ENCODE measurements at regions not wholly inside any gene's neighbourhood (a gene's known extent, or its start where the extent isn't known, plus 50 kb on each side); places are given as distances from the start of the nearest gene placed in this dataset.
"Not testable (repeated sequence)": the region's sequence is repeated elsewhere in the genome, so short reads cannot be mapped to it uniquely, and the experiment has no call there.

DNA sequence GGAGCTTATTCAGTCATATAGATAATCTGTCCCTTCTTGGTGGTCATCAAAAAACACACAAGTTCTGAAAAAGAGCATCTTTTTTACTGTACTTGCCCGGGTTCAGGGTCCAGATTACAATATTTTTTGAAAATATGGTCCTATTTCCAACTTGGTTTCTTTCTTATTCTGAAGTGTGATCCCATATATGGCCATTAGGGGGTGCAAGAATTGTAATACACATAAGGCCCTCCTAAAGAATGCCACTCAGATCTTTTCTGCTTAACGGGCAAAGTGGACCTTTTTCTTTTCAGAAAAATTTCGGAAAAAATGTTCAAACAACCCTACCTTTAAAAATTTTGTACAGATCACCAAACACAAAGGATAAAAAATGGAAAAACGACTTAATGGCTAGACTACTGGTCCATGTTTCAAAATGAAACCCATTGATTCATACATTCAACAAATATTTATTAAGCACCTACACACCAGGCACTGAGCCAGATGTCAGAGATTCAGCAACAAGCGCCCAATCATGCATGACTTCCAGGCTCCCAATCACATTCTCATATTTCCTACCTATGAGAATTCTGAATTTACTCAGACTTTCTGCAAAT, 102.0 kb upstream of the MYRIP start:
- Mint-ChIP-seq H3K36me3 (no peaks in the 10 kb centered on the region), H3K27ac (no peak overlapping the region), H3K4me3 (no peak overlapping the region), H3K9me3 (ENCODE audit: low read depth) (no peaks in the 10 kb centered on the region), H3K27me3 (peaks cover 1% of the 10 kb centered on the region), H3K4me1 (ENCODE audit: low read depth) (no peaks in the 10 kb centered on the region)

GRCh38 chr3:39712413-39713048, 96.9 kb upstream of the MYRIP start:
- Mint-ChIP-seq H3K36me3 (no peaks in the 10 kb centered on the region), H3K4me1 (ENCODE audit: low read depth) (no peaks in the 10 kb centered on the region), H3K4me3 (no peak overlapping the region), H3K27ac (no peak overlapping the region), H3K27me3 (no peaks in the 10 kb centered on the region), H3K9me3 (ENCODE audit: low read depth) (no peaks in the 10 kb centered on the region)

DNA sequence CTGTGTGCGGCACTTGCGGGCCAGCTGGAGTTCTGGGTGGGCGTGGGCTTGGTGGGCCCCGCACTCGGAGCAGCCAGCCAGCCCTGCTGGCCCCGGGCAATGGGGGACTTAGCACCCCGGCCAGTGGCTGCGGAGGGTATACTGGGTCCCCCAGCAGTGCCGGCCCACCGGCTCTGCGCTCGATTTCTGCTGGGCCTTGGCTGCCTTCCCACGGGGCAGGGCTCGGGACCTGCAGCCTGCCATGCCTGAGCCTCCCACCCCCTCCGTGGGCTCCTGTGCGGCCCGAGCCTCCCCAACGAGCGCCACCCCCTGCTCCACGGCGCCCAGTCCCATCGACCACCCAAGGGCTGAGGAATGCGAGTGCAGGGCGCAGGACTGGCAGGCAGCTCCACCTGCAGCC, 96.1 kb upstream of the MYRIP start:
- H3K9me3 Mint-ChIP-seq (ENCODE audit: low read depth); H3K4me1 Mint-ChIP-seq (ENCODE audit: low read depth); H3K27me3 Mint-ChIP-seq; H3K27ac Mint-ChIP-seq; H3K36me3 Mint-ChIP-seq; H3K4me3 Mint-ChIP-seq: not testable (repeated sequence)

- Mint-ChIP-seq H3K36me3 (no peaks in the 10 kb centered on the region), H3K27me3 (no peaks in the 10 kb centered on the region), H3K27ac (no peak overlapping the region), H3K4me1 (ENCODE audit: low read depth) (no peaks in the 10 kb centered on the region), H3K4me3 (no peak overlapping the region), H3K9me3 (ENCODE audit: low read depth) (no peaks in the 10 kb centered on the region)
Measured at GRCh38 chr3:39716849-39717248, 92.6 kb upstream of the MYRIP start.

DNA sequence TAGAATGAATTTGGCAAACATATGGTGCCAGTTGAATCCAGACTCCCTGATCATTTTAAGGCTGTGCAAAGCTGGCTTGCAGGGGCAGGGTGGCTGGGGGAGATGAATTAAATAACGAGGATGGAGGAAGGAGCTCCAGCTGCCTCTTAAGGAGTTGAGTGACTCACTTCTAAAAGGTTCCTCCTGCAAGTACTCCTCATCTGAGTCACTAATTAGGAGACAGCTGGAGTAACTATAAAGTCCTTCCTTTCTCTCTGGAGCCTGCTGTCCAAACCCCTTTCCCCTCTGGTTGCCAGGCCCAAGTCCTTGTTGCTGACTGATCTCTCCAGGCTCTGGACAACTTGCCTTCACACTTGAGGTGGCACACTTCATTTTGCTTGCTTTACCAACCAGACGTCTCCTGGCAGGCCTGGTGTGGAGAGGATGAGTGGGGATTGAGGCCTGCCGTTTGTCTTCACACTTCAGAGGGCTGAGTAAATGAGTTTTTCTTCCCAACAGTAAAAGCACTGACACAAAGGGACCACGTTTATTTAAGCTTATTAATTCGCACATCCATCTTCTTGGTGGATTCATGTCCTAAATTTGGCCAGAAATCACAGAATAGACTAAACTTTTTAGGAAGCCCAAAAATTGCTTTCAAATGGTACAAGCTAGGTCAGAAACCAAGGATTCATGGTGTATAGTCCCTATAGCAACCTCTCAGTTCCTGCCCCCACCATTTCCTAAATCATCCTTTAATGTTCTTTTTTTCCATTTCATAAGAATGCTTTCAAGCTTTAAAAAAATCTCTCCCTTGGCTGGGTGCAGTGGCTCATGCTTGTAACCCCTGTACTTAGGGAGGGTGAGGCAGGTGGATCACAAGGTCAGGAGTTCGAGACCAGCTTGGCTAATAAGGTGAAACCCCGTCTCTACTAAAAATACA, 90.5 kb upstream of the MYRIP start:
- no peaks in the 10 kb centered on the region for H3K4me1 Mint-ChIP-seq (ENCODE audit: low read depth)
- H3K9me3 Mint-ChIP-seq (ENCODE audit: low read depth) = no peaks in the 10 kb centered on the region
- no peak overlapping the region for H3K27ac Mint-ChIP-seq
- no peaks in the 10 kb centered on the region for H3K27me3 Mint-ChIP-seq
- H3K36me3 Mint-ChIP-seq = no peaks in the 10 kb centered on the region
- no peak overlapping the region for H3K4me3 Mint-ChIP-seq

DNA sequence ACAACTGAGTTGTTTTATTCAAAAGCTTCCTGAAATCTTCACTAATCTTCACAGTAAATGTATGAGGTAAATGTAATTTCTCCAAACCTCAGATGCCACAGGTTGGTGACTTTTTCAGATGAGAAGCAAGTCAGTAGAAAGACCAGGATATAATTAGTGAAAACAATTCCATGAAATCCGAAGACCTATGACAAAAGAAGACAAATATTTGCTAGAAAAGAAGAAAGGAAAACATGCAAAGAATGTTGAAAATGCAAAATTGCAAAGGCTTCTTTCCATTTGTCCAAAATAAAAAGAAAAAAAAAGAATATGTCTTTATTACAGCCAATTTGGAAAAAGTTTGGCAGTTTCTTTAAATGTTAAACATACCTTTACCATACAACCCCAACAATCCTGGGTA, 88.3 kb upstream of the MYRIP start:
- Mint-ChIP-seq H3K36me3 (no peaks in the 10 kb centered on the region), H3K27ac (no peak overlapping the region), H3K27me3 (no peaks in the 10 kb centered on the region), H3K9me3 (ENCODE audit: low read depth) (no peaks in the 10 kb centered on the region), H3K4me1 (ENCODE audit: low read depth) (no peaks in the 10 kb centered on the region), H3K4me3 (no peak overlapping the region)

DNA sequence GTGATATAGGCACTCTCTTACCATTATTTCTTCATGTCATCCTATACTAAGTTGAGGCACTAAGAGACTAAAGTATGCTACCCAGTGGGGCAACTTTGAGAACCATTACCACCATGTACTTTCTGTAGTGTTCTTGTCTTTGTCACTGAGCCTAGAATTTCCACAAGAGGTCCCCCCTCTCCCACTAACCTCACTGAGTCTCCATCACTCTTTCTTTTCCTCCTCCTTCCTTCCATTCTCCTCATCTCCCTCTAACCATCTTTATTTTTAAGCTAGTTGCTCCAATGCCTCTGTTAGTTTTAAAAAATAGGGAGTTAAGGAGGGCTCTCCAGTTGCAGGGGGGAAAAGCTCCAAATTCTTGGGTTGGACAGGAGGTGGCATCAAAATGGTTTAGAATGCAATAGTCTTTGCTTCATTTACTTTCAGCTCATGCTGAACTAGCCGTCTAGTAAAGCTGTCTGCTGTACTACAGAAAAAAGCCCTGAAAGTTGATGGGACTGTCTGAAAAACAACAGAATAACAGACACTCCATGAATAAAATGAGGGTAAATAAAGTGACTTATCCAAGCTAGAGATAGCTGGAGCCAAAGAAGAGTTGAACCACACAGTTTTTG, 85.1 kb upstream of the MYRIP start:
- Mint-ChIP-seq H3K27me3 (peaks cover under 1% of the 10 kb centered on the region), H3K36me3 (no peaks in the 10 kb centered on the region), H3K4me1 (ENCODE audit: low read depth) (no peaks in the 10 kb centered on the region), H3K9me3 (ENCODE audit: low read depth) (no peaks in the 10 kb centered on the region), H3K4me3 (no peak overlapping the region), H3K27ac (no peak overlapping the region)

DNA sequence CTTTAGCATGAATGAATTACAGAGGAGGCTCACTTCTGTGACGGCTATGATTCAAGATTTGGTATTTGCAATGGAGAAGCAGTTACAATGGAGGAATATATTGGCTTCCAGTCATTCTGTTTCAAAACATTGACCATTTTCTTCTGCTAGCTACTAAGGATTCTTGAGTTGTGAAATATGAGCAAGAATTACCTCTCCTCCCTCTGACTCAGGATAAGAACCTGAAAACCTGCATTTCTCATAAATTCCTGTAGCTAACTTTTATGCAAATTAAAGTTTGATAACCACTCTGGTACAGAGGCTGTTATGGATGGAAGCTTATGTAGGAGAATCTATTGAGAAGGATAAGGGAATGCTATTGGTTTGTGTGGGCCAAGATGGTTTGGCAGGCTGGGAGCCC, 84.1 kb upstream of the MYRIP start:
- Mint-ChIP-seq H3K27ac (no peak overlapping the region), H3K9me3 (ENCODE audit: low read depth) (no peaks in the 10 kb centered on the region), H3K4me1 (ENCODE audit: low read depth) (no peaks in the 10 kb centered on the region), H3K27me3 (peaks cover 2% of the 10 kb centered on the region), H3K36me3 (no peaks in the 10 kb centered on the region), H3K4me3 (no peak overlapping the region)

- Mint-ChIP-seq H3K27ac (no peak overlapping the region), H3K9me3 (ENCODE audit: low read depth) (no peaks in the 10 kb centered on the region), H3K4me1 (ENCODE audit: low read depth) (no peaks in the 10 kb centered on the region), H3K27me3 (peaks cover 4% of the 10 kb centered on the region), H3K4me3 (no peak overlapping the region), H3K36me3 (no peaks in the 10 kb centered on the region)
Measured at GRCh38 chr3:39727415-39727814, 82.0 kb upstream of the MYRIP start.

DNA sequence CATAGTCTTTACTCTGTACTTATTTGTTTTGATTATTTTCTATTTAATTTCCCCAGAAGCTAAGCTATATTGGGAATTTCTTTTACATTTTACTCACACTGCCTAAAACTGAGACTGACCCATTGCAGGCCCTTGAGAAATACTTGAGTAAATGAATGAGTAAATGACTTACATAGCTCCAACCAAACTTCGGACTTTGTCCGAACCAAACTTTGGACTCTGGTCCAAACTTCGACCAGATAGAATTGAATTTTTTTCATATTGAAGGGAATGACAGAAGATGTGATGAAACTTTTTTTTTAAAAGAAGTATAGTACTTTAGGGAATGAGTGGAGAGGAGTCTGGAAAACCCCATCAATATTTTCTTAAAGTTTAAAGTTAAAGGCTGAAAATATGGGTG, 75.6 kb upstream of the MYRIP start:
- Mint-ChIP-seq H3K36me3 (no peaks in the 10 kb centered on the region), H3K4me1 (ENCODE audit: low read depth) (no peaks in the 10 kb centered on the region), H3K27me3 (peaks cover 4% of the 10 kb centered on the region), H3K27ac (no peak overlapping the region), H3K9me3 (ENCODE audit: low read depth) (no peaks in the 10 kb centered on the region), H3K4me3 (no peak overlapping the region)

- Mint-ChIP-seq H3K9me3 (ENCODE audit: low read depth) (peaks cover 13% of the 10 kb centered on the region), H3K27me3 (peaks cover 14% of the 10 kb centered on the region)
- H3K4me3 Mint-ChIP-seq; H3K36me3 Mint-ChIP-seq; H3K27ac Mint-ChIP-seq; H3K4me1 Mint-ChIP-seq (ENCODE audit: low read depth): not testable (repeated sequence)
Measured at GRCh38 chr3:39739658-39740057, 69.8 kb upstream of the MYRIP start.

GRCh38 chr3:39744746-39745145, 64.7 kb upstream of the MYRIP start:
- Mint-ChIP-seq H3K36me3 (no peaks in the 10 kb centered on the region), H3K9me3 (ENCODE audit: low read depth) (peaks cover 13% of the 10 kb centered on the region), H3K4me3 (no peak overlapping the region), H3K27me3 (peaks cover 30% of the 10 kb centered on the region), H3K27ac (no peak overlapping the region), H3K4me1 (ENCODE audit: low read depth) (no peaks in the 10 kb centered on the region)

DNA sequence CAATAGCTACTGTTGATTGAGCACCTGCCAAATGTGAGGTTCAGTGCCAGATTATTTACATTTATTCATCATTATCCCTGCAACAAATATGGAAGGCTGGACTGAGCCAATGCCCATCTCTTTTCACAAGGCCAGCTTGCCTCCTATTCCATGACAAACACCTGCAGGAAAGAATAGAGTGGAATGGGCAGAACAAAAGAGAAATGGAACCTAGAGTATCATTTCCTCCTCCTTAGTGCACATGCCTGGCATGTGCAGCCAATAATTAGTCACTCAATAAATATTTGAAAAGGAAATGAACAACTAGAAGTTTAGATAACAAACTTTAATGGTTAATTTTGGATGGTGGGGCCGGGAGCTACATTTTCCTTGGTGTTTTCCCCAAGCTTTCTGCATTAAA, 61.4 kb upstream of the MYRIP start:
- Mint-ChIP-seq H3K9me3 (ENCODE audit: low read depth) (no peaks in the 10 kb centered on the region), H3K4me1 (ENCODE audit: low read depth) (peaks cover 6% of the 10 kb centered on the region), H3K27ac (no peak overlapping the region), H3K4me3 (no peak overlapping the region), H3K27me3 (peaks cover 21% of the 10 kb centered on the region), H3K36me3 (no peaks in the 10 kb centered on the region)

DNA sequence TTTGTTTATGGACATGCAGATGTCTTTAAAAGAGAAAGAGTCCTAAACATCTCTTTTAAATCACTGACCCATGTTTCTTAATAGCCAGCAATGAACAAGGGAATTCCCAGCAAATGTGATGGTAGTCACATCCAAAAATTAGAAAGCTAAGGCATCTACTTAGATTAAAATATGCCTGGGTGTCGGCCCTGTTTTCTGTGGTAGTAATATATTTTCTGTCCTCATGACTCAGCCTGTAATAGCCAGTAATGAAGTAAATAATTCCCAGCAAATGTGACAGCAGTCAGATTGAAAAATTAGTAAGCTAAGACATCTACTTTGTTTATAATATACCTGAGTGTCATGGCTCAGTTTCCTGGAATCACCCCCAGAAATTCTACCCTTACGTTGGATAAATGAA, 60.6 kb upstream of the MYRIP start:
- H3K9me3 Mint-ChIP-seq (ENCODE audit: low read depth) = no peaks in the 10 kb centered on the region

GRCh38 chr3:39750712-39751111, 58.7 kb upstream of the MYRIP start:
- Mint-ChIP-seq H3K9me3 (ENCODE audit: low read depth) (no peaks in the 10 kb centered on the region), H3K27me3 (peaks cover 16% of the 10 kb centered on the region), H3K36me3 (no peaks in the 10 kb centered on the region), H3K4me3 (no peak overlapping the region), H3K27ac (no peak overlapping the region), H3K4me1 (ENCODE audit: low read depth) (peaks cover 6% of the 10 kb centered on the region)

More for the DNA sequence above, 60.6 kb upstream of the MYRIP start:
- Mint-ChIP-seq H3K4me1 (ENCODE audit: low read depth) (peaks cover 6% of the 10 kb centered on the region), H3K27me3 (peaks cover 19% of the 10 kb centered on the region), H3K27ac (no peak overlapping the region), H3K36me3 (no peaks in the 10 kb centered on the region), H3K4me3 (no peak overlapping the region)
